Panc1 (cell line): ENCODE measurements at regions not wholly inside any gene's neighbourhood (a gene's known extent, or its start where the extent isn't known, plus 50 kb on each side); places are given as distances from the start of the nearest gene placed in this dataset.

Experiments used
- ATAC-seq: fragments of 200-7000 bp; cut with Tn5 transposase; 2 replicates; pipeline ENCODE4 v1.9.1; 2020; ENCODE audit warnings: mild to moderate bottlenecking, moderate library complexity
- BruUV-seq: library from RNA; stranded (reverse); fragments of 400-500 nt; replicated peaks from 2 replicates; lab custom pipeline; 2021; lab: Mats Ljungman, UMichigan
- CTCF ChIA-PET: fragments of 300-600 bp; sonication (Branson Sonifier 250); formaldehyde crosslinking; loops from one replicate; lab custom pipeline; 2022; ENCODE audit warnings: antibody characterized with exemption; lab: Charles Lee
- POLR2A ChIA-PET: fragments of 300-600 bp; sonication (Branson Sonifier 250); formaldehyde crosslinking; loops from one replicate; lab custom pipeline; 2022; ENCODE audit warnings: antibody characterized with exemption; lab: Charles Lee
- DNase-seq: peaks from one replicate; pipeline ENCODE4 v3.0.0-alpha.2; 2010; ENCODE audit warnings: low read depth, low spot score
- H3K27ac ChIP-seq: 2 replicates; pipeline ENCODE4 v1.5.1; 2011; ENCODE audit warnings: mild to moderate bottlenecking, low read length, inconsistent platforms
- H3K27me3 ChIP-seq: fragments of 200-500 bp; sonication (Bioruptor generic); 2 replicates; pipeline ENCODE4 v1.6.0; 2014; ENCODE audit warnings: low read length, inconsistent platforms; ENCODE audit not compliant: control insufficient read depth, insufficient read depth
- H3K36me3 ChIP-seq: fragments of 200-500 bp; sonication (Bioruptor generic); 2 replicates; pipeline ENCODE4 v1.5.1; 2014; ENCODE audit warnings: inconsistent platforms, mild to moderate bottlenecking, low read length, moderate library complexity; ENCODE audit not compliant: control insufficient read depth, insufficient read depth
- H3K4me1 ChIP-seq: 2 replicates; pipeline ENCODE4 v1.5.1; 2011; ENCODE audit warnings: inconsistent platforms, mild to moderate bottlenecking, low read length, moderate library complexity; ENCODE audit not compliant: control insufficient read depth, insufficient read depth
- H3K4me3 ChIP-seq, 2 experiments: 2 replicates each; pipeline ENCODE4 v1.5.1; 2011 to 2012; ENCODE audit warnings: low read depth in 2 of 2, low read length in 2 of 2, mild to moderate bottlenecking in 2 of 2, inconsistent platforms in 1 of 2, moderate library complexity in 1 of 2
- H3K9me3 ChIP-seq: fragments of 200-500 bp; sonication (Bioruptor generic); 2 replicates; pipeline ENCODE4 v1.5.1; 2014; ENCODE audit warnings: low read depth, mild to moderate bottlenecking, inconsistent platforms, low read length, moderate library complexity; ENCODE audit not compliant: control insufficient read depth, insufficient read depth
- POLR2AphosphoS5 ChIP-seq: IDR thresholded peaks from 2 replicates; pipeline ENCODE4 v1.6.1; 2012; ENCODE audit warnings: mild to moderate bottlenecking, low read depth, low read length, moderate library complexity
- SIN3A ChIP-seq: IDR thresholded peaks from 2 replicates; pipeline ENCODE4 v1.6.1; 2012; ENCODE audit warnings: low read depth, mild to moderate bottlenecking, low read length, moderate library complexity, borderline replicate concordance; ENCODE audit not compliant: insufficient read depth
- TCF7L2 ChIP-seq: IDR thresholded peaks from 2 replicates; pipeline ENCODE4 v1.6.1; 2011; ENCODE audit warnings: mild to moderate bottlenecking, low read depth, low read length, inconsistent platforms
- in situ Hi-C: cut with HindIII; loops from 2 replicates; pipeline ENCODE4 v1.10.0; 2016; ENCODE audit warnings: low sequenced_read_pairs, low pct_unique_long_range_greater_than_20kb
- intact Hi-C: fragments of 100-400 bp; cut with micrococcal nuclease; formaldehyde crosslinking; loops from one replicate; pipeline ENCODE4 v1.10.0; 2022; ENCODE audit not compliant: unreplicated experiment
- TF ChIP-seq, protein P1 (sequence below), 2 experiments: IDR thresholded peaks; 2 replicates each; pipeline ENCODE4 v1.6.1; 2011 to 2012; ENCODE audit warnings: low read depth in 2 of 2, control low read depth in 1 of 2, low read length in 1 of 2, mild to moderate bottlenecking in 1 of 2, moderate library complexity in 1 of 2; ENCODE audit not compliant: insufficient read depth in 1 of 2
- TF ChIP-seq, protein P2 (sequence below): fragments of 450-650 bp; IDR thresholded peaks from 2 replicates; pipeline ENCODE4 v1.5.1; 2017; ENCODE audit warnings: mild to moderate bottlenecking

DNA sequence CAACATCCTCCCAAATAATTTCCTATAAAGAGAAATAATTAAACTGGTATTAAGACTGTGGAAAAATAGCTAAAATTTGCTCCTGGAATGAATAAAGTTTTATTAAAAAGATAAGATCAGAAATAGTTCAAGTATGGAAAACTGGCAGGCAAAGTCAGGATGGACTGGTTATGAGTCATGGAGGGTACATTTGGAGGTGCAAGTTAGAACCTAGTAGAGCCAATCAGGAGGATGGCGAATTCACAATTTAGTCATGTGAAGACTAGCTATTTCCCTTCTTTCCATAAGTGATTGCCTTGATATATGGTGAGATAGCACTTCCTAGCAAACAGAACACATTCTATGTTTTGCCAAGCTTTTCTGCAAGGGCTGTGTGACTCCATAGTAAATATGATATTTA, 1303.5 kb downstream of the EFNA5 start:
- no peak overlapping the region for H3K27ac ChIP-seq
- H3K27me3 ChIP-seq, result no peaks in the 10 kb centered on the region
- no peak for DNase-seq
- H3K9me3 ChIP-seq, result no peaks in the 10 kb centered on the region
- intact Hi-C loops, result no loop called here
- ATAC-seq, result no peak
- in situ Hi-C loops, result no loop called here
- BruUV-seq, result no TSS peak
- H3K36me3 ChIP-seq, result no peaks in the 10 kb centered on the region
- ChIA-PET CTCF (no interaction called here), POLR2A (no interaction called here)
- no peaks in the 10 kb centered on the region for H3K4me1 ChIP-seq
- TF ChIP-seq, protein P1, sequence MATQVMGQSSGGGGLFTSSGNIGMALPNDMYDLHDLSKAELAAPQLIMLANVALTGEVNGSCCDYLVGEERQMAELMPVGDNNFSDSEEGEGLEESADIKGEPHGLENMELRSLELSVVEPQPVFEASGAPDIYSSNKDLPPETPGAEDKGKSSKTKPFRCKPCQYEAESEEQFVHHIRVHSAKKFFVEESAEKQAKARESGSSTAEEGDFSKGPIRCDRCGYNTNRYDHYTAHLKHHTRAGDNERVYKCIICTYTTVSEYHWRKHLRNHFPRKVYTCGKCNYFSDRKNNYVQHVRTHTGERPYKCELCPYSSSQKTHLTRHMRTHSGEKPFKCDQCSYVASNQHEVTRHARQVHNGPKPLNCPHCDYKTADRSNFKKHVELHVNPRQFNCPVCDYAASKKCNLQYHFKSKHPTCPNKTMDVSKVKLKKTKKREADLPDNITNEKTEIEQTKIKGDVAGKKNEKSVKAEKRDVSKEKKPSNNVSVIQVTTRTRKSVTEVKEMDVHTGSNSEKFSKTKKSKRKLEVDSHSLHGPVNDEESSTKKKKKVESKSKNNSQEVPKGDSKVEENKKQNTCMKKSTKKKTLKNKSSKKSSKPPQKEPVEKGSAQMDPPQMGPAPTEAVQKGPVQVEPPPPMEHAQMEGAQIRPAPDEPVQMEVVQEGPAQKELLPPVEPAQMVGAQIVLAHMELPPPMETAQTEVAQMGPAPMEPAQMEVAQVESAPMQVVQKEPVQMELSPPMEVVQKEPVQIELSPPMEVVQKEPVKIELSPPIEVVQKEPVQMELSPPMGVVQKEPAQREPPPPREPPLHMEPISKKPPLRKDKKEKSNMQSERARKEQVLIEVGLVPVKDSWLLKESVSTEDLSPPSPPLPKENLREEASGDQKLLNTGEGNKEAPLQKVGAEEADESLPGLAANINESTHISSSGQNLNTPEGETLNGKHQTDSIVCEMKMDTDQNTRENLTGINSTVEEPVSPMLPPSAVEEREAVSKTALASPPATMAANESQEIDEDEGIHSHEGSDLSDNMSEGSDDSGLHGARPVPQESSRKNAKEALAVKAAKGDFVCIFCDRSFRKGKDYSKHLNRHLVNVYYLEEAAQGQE (IDR thresholded peaks at IDR 0.05; ENCODE audit: insufficient read depth in 1 of 2, low read depth in 2 of 2, low read length in 1 of 2), result no peak
- TF ChIP-seq SIN3A (no peak), TCF7L2 (no peak), POLR2AphosphoS5 (no peak)
- TF ChIP-seq, protein P2, sequence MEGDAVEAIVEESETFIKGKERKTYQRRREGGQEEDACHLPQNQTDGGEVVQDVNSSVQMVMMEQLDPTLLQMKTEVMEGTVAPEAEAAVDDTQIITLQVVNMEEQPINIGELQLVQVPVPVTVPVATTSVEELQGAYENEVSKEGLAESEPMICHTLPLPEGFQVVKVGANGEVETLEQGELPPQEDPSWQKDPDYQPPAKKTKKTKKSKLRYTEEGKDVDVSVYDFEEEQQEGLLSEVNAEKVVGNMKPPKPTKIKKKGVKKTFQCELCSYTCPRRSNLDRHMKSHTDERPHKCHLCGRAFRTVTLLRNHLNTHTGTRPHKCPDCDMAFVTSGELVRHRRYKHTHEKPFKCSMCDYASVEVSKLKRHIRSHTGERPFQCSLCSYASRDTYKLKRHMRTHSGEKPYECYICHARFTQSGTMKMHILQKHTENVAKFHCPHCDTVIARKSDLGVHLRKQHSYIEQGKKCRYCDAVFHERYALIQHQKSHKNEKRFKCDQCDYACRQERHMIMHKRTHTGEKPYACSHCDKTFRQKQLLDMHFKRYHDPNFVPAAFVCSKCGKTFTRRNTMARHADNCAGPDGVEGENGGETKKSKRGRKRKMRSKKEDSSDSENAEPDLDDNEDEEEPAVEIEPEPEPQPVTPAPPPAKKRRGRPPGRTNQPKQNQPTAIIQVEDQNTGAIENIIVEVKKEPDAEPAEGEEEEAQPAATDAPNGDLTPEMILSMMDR, result no peak
- no peak overlapping the region for H3K4me3 ChIP-seq

DNA sequence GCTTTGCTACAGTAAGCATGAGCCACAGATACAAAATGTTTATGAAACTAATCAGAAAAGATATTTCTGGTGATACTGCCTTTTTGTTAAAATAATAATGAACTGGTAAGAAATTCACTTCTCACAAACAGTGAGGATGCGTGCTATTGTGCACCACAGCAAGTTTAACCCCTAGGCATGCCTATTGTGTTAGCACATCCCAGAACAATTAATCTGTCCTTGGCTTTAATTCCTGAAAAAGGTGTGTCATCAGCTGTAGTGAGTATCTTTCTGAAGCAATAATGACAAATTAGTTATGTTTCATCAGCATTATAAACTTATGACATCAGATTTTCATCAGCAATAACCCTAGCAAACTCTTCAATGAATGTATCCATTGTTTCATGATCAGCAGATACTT, 1307.2 kb downstream of the EFNA5 start:
- intact Hi-C loops, result no loop called here
- no TSS peak for BruUV-seq
- H3K4me3 ChIP-seq, result no peak overlapping the region
- no peak for DNase-seq
- no peaks in the 10 kb centered on the region for H3K4me1 ChIP-seq
- CTCF ChIA-PET, result no interaction called here
- no peaks in the 10 kb centered on the region for H3K27me3 ChIP-seq
- ATAC-seq, result no peak
- in situ Hi-C loops, result no loop called here
- TF ChIP-seq SIN3A, result no peak
- TF ChIP-seq, protein P1 (IDR thresholded peaks at IDR 0.05; ENCODE audit: insufficient read depth in 1 of 2, low read depth in 2 of 2, low read length in 1 of 2), result no peak
- no peak for TF ChIP-seq POLR2AphosphoS5
- no peak for TF ChIP-seq TCF7L2
- TF ChIP-seq, protein P2, result no peak
- H3K9me3 ChIP-seq, result no peaks in the 10 kb centered on the region
- H3K36me3 ChIP-seq, result no peaks in the 10 kb centered on the region
- POLR2A ChIA-PET, result no interaction called here
- no peak overlapping the region for H3K27ac ChIP-seq
